ENCODE measurements at regions not wholly inside any gene's neighbourhood (a gene's known extent, or its start where the extent isn't known, plus 50 kb on each side); places are given as distances from the start of the nearest gene placed in this dataset.

GRCh38 chr2:167484875-167485274 lies 596.6 kb downstream of the XIRP2 start:
- TF ChIP-seq CTCF (IDR thresholded peaks at IDR 0.05), result no peak
- no peak for TF ChIP-seq POLR2A (IDR thresholded peaks at IDR 0.05)
